CD14-positive monocyte (primary cell): ENCODE measurements at regions not wholly inside any gene's neighbourhood (a gene's known extent, or its start where the extent isn't known, plus 50 kb on each side); places are given as distances from the start of the nearest gene placed in this dataset.

ENCODE experiments used
- DNase-seq, 3 donors: peaks; one replicate each; pipeline ENCODE4 v3.0.0-alpha.2; 2011 to 2022
- H2AFZ ChIP-seq: 2 replicates; pipeline ENCODE4 v1.6.0; 2012; ENCODE audit warnings: mild to moderate bottlenecking, low read depth, low read length, inconsistent platforms; ENCODE audit not compliant: insufficient read depth, poor library complexity, severe bottlenecking
- H3K27ac ChIP-seq, 2 donors: 1 replicate in 1 of 2; 2 replicates in 1 of 2; pipeline ENCODE4 v1.5.1; 2012 to 2013; ENCODE audit warnings: low read length in 2 of 2, control low read depth in 1 of 2, inconsistent platforms in 1 of 2, low read depth in 1 of 2, mild to moderate bottlenecking in 1 of 2
- H3K27me3 ChIP-seq, 2 donors: one replicate each; pipeline versions ENCODE4 v1.6.0 to v1.6.1; 2011 to 2013; ENCODE audit warnings: low read length in 2 of 2; ENCODE audit not compliant: control insufficient read depth in 2 of 2, insufficient read depth in 2 of 2
- H3K36me3 ChIP-seq, 2 donors: replicated peaks in 1 of 2; 1 replicate in 1 of 2; 2 replicates in 1 of 2; pipeline versions ENCODE4 v1.5.1 to v1.6.1; 2012 to 2013; ENCODE audit warnings: low read length in 2 of 2, control low read depth in 1 of 2, inconsistent platforms in 1 of 2, mild to moderate bottlenecking in 1 of 2; ENCODE audit not compliant: insufficient read depth in 2 of 2, control insufficient read depth in 1 of 2
- H3K4me1 ChIP-seq, 2 donors: 1 replicate in 1 of 2; 2 replicates in 1 of 2; pipeline versions ENCODE4 v1.5.1 to v1.6.1; 2012 to 2013; ENCODE audit warnings: low read length in 2 of 2, control low read depth in 1 of 2, inconsistent platforms in 1 of 2, mild to moderate bottlenecking in 1 of 2, moderate library complexity in 1 of 2; ENCODE audit not compliant: insufficient read depth in 2 of 2, control insufficient read depth in 1 of 2
- H3K4me2 ChIP-seq: replicated peaks from 2 replicates; pipeline ENCODE3; 2012; ENCODE audit warnings: low read length, moderate library complexity, mild to moderate bottlenecking; ENCODE audit not compliant: poor library complexity, severe bottlenecking; ENCODE audit errors: extremely low read depth
- H3K4me3 ChIP-seq, 3 experiments: fragments of 200-600 bp in 1 of 3; sonication (generic) in 1 of 3; replicated peaks in 1 of 3; 1 replicate in 2 of 3; 2 replicates in 1 of 3; pipeline ENCODE4 v1.5.1; 2011 to 2013; ENCODE audit warnings: low read length in 3 of 3, mild to moderate bottlenecking in 3 of 3, control low read depth in 2 of 3, low read depth in 2 of 3, inconsistent platforms in 1 of 3, moderate library complexity in 1 of 3
- H3K79me2 ChIP-seq: 2 replicates; pipeline ENCODE4 v1.6.0; 2012; ENCODE audit warnings: mild to moderate bottlenecking, control low read depth, inconsistent platforms, low read length, moderate library complexity; ENCODE audit not compliant: insufficient read depth
- H3K9ac ChIP-seq: 2 replicates; pipeline ENCODE4 v1.6.0; 2017; ENCODE audit warnings: low read length, mild to moderate bottlenecking; ENCODE audit not compliant: insufficient read depth, poor library complexity, severe bottlenecking
- H3K9me3 ChIP-seq, 2 donors: replicated peaks in 1 of 2; 1 replicate in 1 of 2; 2 replicates in 1 of 2; pipeline versions ENCODE4 v1.5.1 to v1.6.1; 2012 to 2013; ENCODE audit warnings: low read length in 2 of 2, control low read depth in 1 of 2; ENCODE audit not compliant: control insufficient read depth in 1 of 2, insufficient read depth in 1 of 2
- H4K20me1 ChIP-seq: 2 replicates; pipeline ENCODE4 v1.6.0; 2012; ENCODE audit warnings: mild to moderate bottlenecking, low read length, control low read depth, moderate library complexity; ENCODE audit not compliant: insufficient read depth
- H3K27ac Mint-ChIP-seq, 7 donors: one replicate each; pipeline ENCODE4 v1.8.0; 2020; ENCODE audit warnings: mild to moderate bottlenecking in 7 of 7, mixed read lengths in 7 of 7, moderate library complexity in 6 of 7, inconsistent platforms in 2 of 7
- H3K27me3 Mint-ChIP-seq, 3 donors: one replicate each; pipeline ENCODE4 v1.8.0; 2021 to 2022; ENCODE audit warnings: low read depth in 3 of 3, mild to moderate bottlenecking in 3 of 3, mixed read lengths in 3 of 3, moderate library complexity in 3 of 3, inconsistent platforms in 1 of 3
- H3K36me3 Mint-ChIP-seq, 2 donors: one replicate each; pipeline ENCODE4 v1.8.0; 2020; ENCODE audit warnings: mixed read lengths in 2 of 2, inconsistent platforms in 1 of 2, mild to moderate bottlenecking in 1 of 2
- H3K4me1 Mint-ChIP-seq: one replicate; pipeline ENCODE4 v1.8.0; 2020; ENCODE audit warnings: mild to moderate bottlenecking, mixed read lengths
- H3K4me3 Mint-ChIP-seq, 2 donors: one replicate each; pipeline ENCODE4 v1.8.0; 2020; ENCODE audit warnings: mild to moderate bottlenecking in 2 of 2, mixed read lengths in 2 of 2, moderate library complexity in 1 of 2
- H3K9me3 Mint-ChIP-seq, 7 donors: one replicate each; pipeline ENCODE4 v1.8.0; 2020 to 2022; ENCODE audit warnings: mixed read lengths in 7 of 7, mild to moderate bottlenecking in 6 of 7, moderate library complexity in 6 of 7, inconsistent platforms in 2 of 7
- WGBS: methylation state at CpG from one replicate; pipeline ENCODE4 v1.1.5; 2013; ENCODE audit warnings: missing lambda C conversion rate; ENCODE audit not compliant: insufficient coverage; 5-methylcytosine and 5-hydroxymethylcytosine counted together
- intact Hi-C, 2 donors: fragments of 100-400 bp; cut with micrococcal nuclease; formaldehyde crosslinking; loops; one replicate each; pipeline versions ENCODE4 v1.15.0 to v1.15.1; 2023
- TF ChIP-seq, protein P1 (sequence below): fragments of 200-600 bp; IDR thresholded peaks from one replicate; pipeline ENCODE4 v1.8.0; 2022; ENCODE audit warnings: antibody characterized with exemption, mild to moderate bottlenecking

DNA sequence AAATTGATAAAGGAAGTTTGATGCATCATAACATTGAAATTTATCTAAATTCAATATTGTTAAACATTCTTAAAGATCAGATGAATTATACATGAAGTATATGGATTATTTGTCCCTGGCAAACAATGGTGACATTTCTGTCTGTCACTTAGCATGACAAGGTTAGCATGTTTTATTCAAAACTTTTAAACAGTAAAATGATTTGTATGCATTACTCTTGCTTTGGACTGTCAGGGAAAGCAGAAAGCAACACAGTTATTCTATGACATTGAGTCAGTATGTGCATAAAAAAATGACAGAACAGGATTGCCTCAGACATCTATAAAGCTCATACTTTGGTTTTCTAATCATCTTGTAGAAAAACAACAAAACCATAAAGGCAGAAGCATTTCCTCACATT is 193.7 kb downstream of the IZUMO3 start:
- peaks cover 0 to 8% (median 6%) of the 10 kb centered on the region in 7 donors for H3K9me3 Mint-ChIP-seq

GRCh38 chr9:24351258-24351657 is 194.4 kb downstream of the IZUMO3 start:
- H3K4me3 ChIP-seq = no peak overlapping the region
- H3K4me1 ChIP-seq = no peaks in the 10 kb centered on the region
- H3K4me1 Mint-ChIP-seq = no peaks in the 10 kb centered on the region
- peaks cover 0 to 1% (median 0%) of the 10 kb centered on the region in 3 donors for H3K27me3 Mint-ChIP-seq
- no peaks in the 10 kb centered on the region for H3K27me3 ChIP-seq
- DNase-seq = no peak
- H3K4me2 ChIP-seq = no peak overlapping the region
- no peaks in the 10 kb centered on the region for H3K79me2 ChIP-seq
- no peak overlapping the region for H3K4me3 Mint-ChIP-seq
- no peak overlapping the region for H3K9ac ChIP-seq
- peaks cover 3 to 4% of the 10 kb centered on the region in 2 donors for H3K9me3 ChIP-seq
- intact Hi-C loops = no loop called here
- TF ChIP-seq, protein P1, sequence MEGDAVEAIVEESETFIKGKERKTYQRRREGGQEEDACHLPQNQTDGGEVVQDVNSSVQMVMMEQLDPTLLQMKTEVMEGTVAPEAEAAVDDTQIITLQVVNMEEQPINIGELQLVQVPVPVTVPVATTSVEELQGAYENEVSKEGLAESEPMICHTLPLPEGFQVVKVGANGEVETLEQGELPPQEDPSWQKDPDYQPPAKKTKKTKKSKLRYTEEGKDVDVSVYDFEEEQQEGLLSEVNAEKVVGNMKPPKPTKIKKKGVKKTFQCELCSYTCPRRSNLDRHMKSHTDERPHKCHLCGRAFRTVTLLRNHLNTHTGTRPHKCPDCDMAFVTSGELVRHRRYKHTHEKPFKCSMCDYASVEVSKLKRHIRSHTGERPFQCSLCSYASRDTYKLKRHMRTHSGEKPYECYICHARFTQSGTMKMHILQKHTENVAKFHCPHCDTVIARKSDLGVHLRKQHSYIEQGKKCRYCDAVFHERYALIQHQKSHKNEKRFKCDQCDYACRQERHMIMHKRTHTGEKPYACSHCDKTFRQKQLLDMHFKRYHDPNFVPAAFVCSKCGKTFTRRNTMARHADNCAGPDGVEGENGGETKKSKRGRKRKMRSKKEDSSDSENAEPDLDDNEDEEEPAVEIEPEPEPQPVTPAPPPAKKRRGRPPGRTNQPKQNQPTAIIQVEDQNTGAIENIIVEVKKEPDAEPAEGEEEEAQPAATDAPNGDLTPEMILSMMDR = no peak
- no peak overlapping the region for H3K27ac Mint-ChIP-seq
- H3K9me3 Mint-ChIP-seq = peaks cover 0 to 8% (median 2%) of the 10 kb centered on the region in 7 donors
- H2AFZ ChIP-seq = no peak overlapping the region
- no peak overlapping the region for H3K27ac ChIP-seq
- no peaks in the 10 kb centered on the region for H4K20me1 ChIP-seq
- no peaks in the 10 kb centered on the region for H3K36me3 Mint-ChIP-seq
- H3K36me3 ChIP-seq = no peaks in the 10 kb centered on the region
- 88% methylated on average over 1 of the region's 2 CpGs for WGBS

More for the DNA sequence above, 193.7 kb downstream of the IZUMO3 start:
- intact Hi-C loops = no loop called here
- Histone ChIP-seq H3K79me2 (no peaks in the 10 kb centered on the region), H3K36me3 (no peaks in the 10 kb centered on the region), H3K9me3 (peaks cover 8 to 9% of the 10 kb centered on the region in 2 donors), H4K20me1 (no peaks in the 10 kb centered on the region), H2AFZ (no peak overlapping the region), H3K27ac (no peak overlapping the region), H3K27me3 (no peaks in the 10 kb centered on the region), H3K9ac (no peak overlapping the region), H3K4me3 (no peak overlapping the region), H3K4me1 (no peaks in the 10 kb centered on the region), H3K4me2 (no peak overlapping the region)
- Mint-ChIP-seq H3K4me1 (no peaks in the 10 kb centered on the region), H3K4me3 (no peak overlapping the region), H3K27ac (no peak overlapping the region), H3K27me3 (peaks cover 0 to 1% (median 0%) of the 10 kb centered on the region in 3 donors), H3K36me3 (no peaks in the 10 kb centered on the region)
- DNase-seq = no peak
- TF ChIP-seq, protein P1 = no peak
